OCI-LY1 (cell line): ENCODE measurements at regions not wholly inside any gene's neighbourhood (a gene's known extent, or its start where the extent isn't known, plus 50 kb on each side); places are given as distances from the start of the nearest gene placed in this dataset.

Experiments
- H2AFZ ChIP-seq: fragments of 200-600 bp; sonication (generic), shearing (Covaris generic); 2 replicates; pipeline ENCODE4 v1.6.0; 2014; ENCODE audit warnings: antibody characterized with exemption, mild to moderate bottlenecking, low read length
- H3F3A ChIP-seq: fragments of 200-600 bp; sonication (generic), shearing (Covaris generic); 2 replicates; pipeline ENCODE4 v1.6.0; 2014; ENCODE audit warnings: mild to moderate bottlenecking, antibody characterized with exemption, low read length, moderate library complexity; ENCODE audit not compliant: insufficient read depth
- H3K27ac ChIP-seq: fragments of 200-600 bp; sonication (generic); 2 replicates; pipeline ENCODE4 v1.5.1; 2014; ENCODE audit warnings: low read length, mixed run types, mild to moderate bottlenecking, low read depth; ENCODE audit not compliant: poor library complexity, severe bottlenecking
- H3K27me3 ChIP-seq: fragments of 200-600 bp; sonication (generic); 2 replicates; pipeline ENCODE4 v1.6.0; 2014; ENCODE audit warnings: antibody characterized with exemption, mild to moderate bottlenecking, low read length, moderate library complexity; ENCODE audit not compliant: insufficient read depth
- H3K36me3 ChIP-seq: fragments of 200-600 bp; sonication (generic); 2 replicates; pipeline ENCODE4 v1.6.1; 2014; ENCODE audit warnings: mild to moderate bottlenecking, antibody characterized with exemption, low read length, moderate library complexity, mixed read lengths; ENCODE audit not compliant: insufficient read depth
- H3K4me1 ChIP-seq: fragments of 200-600 bp; sonication (generic); 2 replicates; pipeline ENCODE4 v1.5.1; 2014; ENCODE audit warnings: mild to moderate bottlenecking, low read length, moderate library complexity; ENCODE audit not compliant: insufficient read depth, severe bottlenecking
- H3K4me2 ChIP-seq: fragments of 200-600 bp; sonication (generic), shearing (Covaris generic); 2 replicates; pipeline ENCODE4 v1.6.1; 2014; ENCODE audit warnings: low read length
- H3K4me3 ChIP-seq: fragments of 200-600 bp; sonication (generic); 2 replicates; pipeline ENCODE4 v1.5.1; 2014; ENCODE audit warnings: low read length, low read depth, mild to moderate bottlenecking, mixed read lengths; ENCODE audit not compliant: poor library complexity, severe bottlenecking
- H3K79me2 ChIP-seq: fragments of 200-600 bp; shearing (Covaris generic); 2 replicates; pipeline ENCODE4 v1.6.1; 2016; ENCODE audit warnings: mixed run types, low read length, mixed read lengths; ENCODE audit not compliant: insufficient read depth
- H3K9ac ChIP-seq: fragments of 200-600 bp; sonication (generic), shearing (Covaris generic); 2 replicates; pipeline ENCODE4 v1.6.1; 2014; ENCODE audit warnings: mild to moderate bottlenecking, low read length, mixed read lengths
- H3K9me2 ChIP-seq: fragments of 200-600 bp; sonication (generic), shearing (Covaris generic); 2 replicates; pipeline ENCODE4 v1.6.1; 2014; ENCODE audit warnings: low read depth, mild to moderate bottlenecking, low read length, mixed read lengths
- H3K9me3 ChIP-seq: fragments of 200-600 bp; shearing (Covaris generic); 2 replicates; pipeline ENCODE4 v1.6.1; 2014; ENCODE audit warnings: low read length, mixed read lengths
- H4K20me1 ChIP-seq: fragments of 200-600 bp; sonication (generic), shearing (Covaris generic); 2 replicates; pipeline ENCODE4 v1.6.0; 2016; ENCODE audit warnings: mild to moderate bottlenecking, low read length; ENCODE audit not compliant: insufficient read depth
- EZH2 ChIP-seq: fragments of 200-600 bp; sonication (generic), shearing (Covaris generic); IDR thresholded peaks from 2 replicates; pipeline ENCODE4 v1.8.0; 2017; ENCODE audit warnings: borderline replicate concordance, mixed run types, mild to moderate bottlenecking, antibody characterized with exemption, low read length, moderate library complexity, mixed read lengths
- TF ChIP-seq, protein P1 (sequence below): fragments of 200-600 bp; sonication (generic), shearing (Covaris generic); IDR thresholded peaks from 2 replicates; pipeline ENCODE4 v1.5.1; 2017; ENCODE audit warnings: mild to moderate bottlenecking, antibody characterized with exemption, low read length, moderate library complexity, mixed read lengths

GRCh38 chr6:98280492-98280891, 553.9 kb upstream of the POU3F2 start:
- no peaks in the 10 kb centered on the region for H3K36me3 ChIP-seq
- H3F3A ChIP-seq = no peaks in the 10 kb centered on the region
- H3K9me3 ChIP-seq = no peaks in the 10 kb centered on the region
- H3K4me3 ChIP-seq = no peak overlapping the region
- no peak overlapping the region for H3K4me2 ChIP-seq
- H3K9ac ChIP-seq = no peak overlapping the region
- no peak overlapping the region for H2AFZ ChIP-seq
- H3K4me1 ChIP-seq = no peaks in the 10 kb centered on the region
- no peaks in the 10 kb centered on the region for H4K20me1 ChIP-seq
- TF ChIP-seq, protein P1, sequence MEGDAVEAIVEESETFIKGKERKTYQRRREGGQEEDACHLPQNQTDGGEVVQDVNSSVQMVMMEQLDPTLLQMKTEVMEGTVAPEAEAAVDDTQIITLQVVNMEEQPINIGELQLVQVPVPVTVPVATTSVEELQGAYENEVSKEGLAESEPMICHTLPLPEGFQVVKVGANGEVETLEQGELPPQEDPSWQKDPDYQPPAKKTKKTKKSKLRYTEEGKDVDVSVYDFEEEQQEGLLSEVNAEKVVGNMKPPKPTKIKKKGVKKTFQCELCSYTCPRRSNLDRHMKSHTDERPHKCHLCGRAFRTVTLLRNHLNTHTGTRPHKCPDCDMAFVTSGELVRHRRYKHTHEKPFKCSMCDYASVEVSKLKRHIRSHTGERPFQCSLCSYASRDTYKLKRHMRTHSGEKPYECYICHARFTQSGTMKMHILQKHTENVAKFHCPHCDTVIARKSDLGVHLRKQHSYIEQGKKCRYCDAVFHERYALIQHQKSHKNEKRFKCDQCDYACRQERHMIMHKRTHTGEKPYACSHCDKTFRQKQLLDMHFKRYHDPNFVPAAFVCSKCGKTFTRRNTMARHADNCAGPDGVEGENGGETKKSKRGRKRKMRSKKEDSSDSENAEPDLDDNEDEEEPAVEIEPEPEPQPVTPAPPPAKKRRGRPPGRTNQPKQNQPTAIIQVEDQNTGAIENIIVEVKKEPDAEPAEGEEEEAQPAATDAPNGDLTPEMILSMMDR = no peak
- TF ChIP-seq EZH2 = no peak
- H3K27ac ChIP-seq = no peak overlapping the region
- no peaks in the 10 kb centered on the region for H3K9me2 ChIP-seq
- no peaks in the 10 kb centered on the region for H3K79me2 ChIP-seq
- H3K27me3 ChIP-seq = no peaks in the 10 kb centered on the region

- Histone ChIP-seq H3K4me2 (no peak overlapping the region), H3K27me3 (no peaks in the 10 kb centered on the region), H3K4me3 (no peak overlapping the region), H3K79me2 (no peaks in the 10 kb centered on the region), H3K4me1 (no peaks in the 10 kb centered on the region), H2AFZ (no peak overlapping the region), H4K20me1 (no peaks in the 10 kb centered on the region), H3K9ac (no peak overlapping the region), H3K36me3 (no peaks in the 10 kb centered on the region), H3K27ac (no peak overlapping the region), H3F3A (no peaks in the 10 kb centered on the region), H3K9me2 (no peaks in the 10 kb centered on the region), H3K9me3 (no peaks in the 10 kb centered on the region)
- no peak for TF ChIP-seq EZH2
- TF ChIP-seq, protein P1 = no peak
Observed at GRCh38 chr6:98286620-98287019, 547.8 kb upstream of the POU3F2 start.

- no peak overlapping the region for H3K27ac ChIP-seq
- no peaks in the 10 kb centered on the region for H4K20me1 ChIP-seq
- H3F3A ChIP-seq = no peaks in the 10 kb centered on the region
- no peaks in the 10 kb centered on the region for H3K9me3 ChIP-seq
- no peaks in the 10 kb centered on the region for H3K9me2 ChIP-seq
- H2AFZ ChIP-seq = no peak overlapping the region
- H3K4me2 ChIP-seq = no peak overlapping the region
- no peaks in the 10 kb centered on the region for H3K36me3 ChIP-seq
- no peaks in the 10 kb centered on the region for H3K79me2 ChIP-seq
- H3K4me1 ChIP-seq = no peaks in the 10 kb centered on the region
- no peak overlapping the region for H3K4me3 ChIP-seq
- TF ChIP-seq EZH2 = no peak
- TF ChIP-seq, protein P1 = no peak
- H3K27me3 ChIP-seq = no peaks in the 10 kb centered on the region
- H3K9ac ChIP-seq = no peak overlapping the region
Observed at GRCh38 chr6:98287876-98288275, 546.5 kb upstream of the POU3F2 start.
